SU-DHL-6 (cell line): ENCODE measurements at regions not wholly inside any gene's neighbourhood (a gene's known extent, or its start where the extent isn't known, plus 50 kb on each side); places are given as distances from the start of the nearest gene placed in this dataset.

Experiments used
- CTCF ChIP-seq: fragments of 200-600 bp; sonication (generic); IDR thresholded peaks from one replicate; pipeline ENCODE4 v1.5.1; 2017; ENCODE audit warnings: antibody characterized with exemption, mild to moderate bottlenecking, low read length, moderate library complexity; ENCODE audit not compliant: insufficient read depth, poor library complexity, severe bottlenecking
- EZH2phosphoT487 ChIP-seq: fragments of 200-600 bp; sonication (generic), shearing (Covaris generic); conservative IDR thresholded peaks from 2 replicates; pipeline ENCODE4 v1.6.1; 2018; ENCODE audit warnings: mild to moderate bottlenecking, antibody characterized with exemption, low read length, moderate library complexity, mixed read lengths

- TF ChIP-seq CTCF (no peak), EZH2phosphoT487 (no peak)
Measured at GRCh38 chr4:35942092-35942491, 302.2 kb downstream of the ARAP2 start.
